WTC11 (cell line): ENCODE measurements at regions not wholly inside any gene's neighbourhood (a gene's known extent, or its start where the extent isn't known, plus 50 kb on each side); places are given as distances from the start of the nearest gene placed in this dataset.

ENCODE experiments used
- ATF2 ChIP-seq: sonication (generic); formaldehyde crosslinking; IDR thresholded peaks from 2 replicates; pipeline ENCODE4 v1.8.1; 2022; ENCODE audit warnings: low read depth, missing genetic modification reagents, borderline replicate concordance
- ETV6 ChIP-seq: sonication (generic); formaldehyde crosslinking; IDR thresholded peaks from 2 replicates; pipeline ENCODE4 v1.8.1; 2022; ENCODE audit warnings: mild to moderate bottlenecking, missing genetic modification reagents
- TCF7 ChIP-seq: sonication (generic); formaldehyde crosslinking; IDR thresholded peaks from 2 replicates; pipeline ENCODE4 v1.8.0; 2022; ENCODE audit warnings: mild to moderate bottlenecking, low read depth, missing genetic modification reagents, moderate library complexity
- TF ChIP-seq, protein P1 (sequence below): fragments of 250-450 bp; sonication (Bioruptor Pico); IDR thresholded peaks from 2 replicates; pipeline ENCODE4 v1.8.0; 2021; ENCODE audit warnings: mild to moderate bottlenecking
- TF ChIP-seq, protein P2 (sequence below): fragments of 200-600 bp; IDR thresholded peaks from 2 replicates; pipeline ENCODE4 v1.8.0; 2022; ENCODE audit warnings: antibody characterized with exemption

DNA sequence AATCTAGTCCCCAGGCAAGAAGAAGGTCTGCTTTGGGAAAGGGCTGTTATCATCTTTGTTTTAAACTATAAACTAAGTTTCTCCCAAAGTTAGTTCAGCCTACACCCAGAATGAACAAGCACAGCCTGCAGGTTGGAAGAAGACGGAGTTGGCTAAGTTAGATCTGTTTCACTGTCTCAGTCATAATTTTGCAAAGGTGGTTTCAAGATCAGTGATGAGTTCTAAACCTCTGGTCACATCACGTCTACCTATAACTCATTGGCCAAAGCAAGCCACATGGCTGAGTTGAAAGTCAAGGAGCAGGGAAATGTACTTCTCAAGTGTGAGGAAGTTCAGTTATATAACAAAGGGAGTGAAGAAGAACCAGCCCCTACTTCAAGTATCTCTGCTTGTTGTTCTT lies 50.5 kb upstream of the ECI2 start:
- TF ChIP-seq TCF7 (CRISPR knock-in tag) (no peak), ETV6 (CRISPR knock-in tag) (no peak), ATF2 (CRISPR knock-in tag) (no peak)
- TF ChIP-seq, protein P1, sequence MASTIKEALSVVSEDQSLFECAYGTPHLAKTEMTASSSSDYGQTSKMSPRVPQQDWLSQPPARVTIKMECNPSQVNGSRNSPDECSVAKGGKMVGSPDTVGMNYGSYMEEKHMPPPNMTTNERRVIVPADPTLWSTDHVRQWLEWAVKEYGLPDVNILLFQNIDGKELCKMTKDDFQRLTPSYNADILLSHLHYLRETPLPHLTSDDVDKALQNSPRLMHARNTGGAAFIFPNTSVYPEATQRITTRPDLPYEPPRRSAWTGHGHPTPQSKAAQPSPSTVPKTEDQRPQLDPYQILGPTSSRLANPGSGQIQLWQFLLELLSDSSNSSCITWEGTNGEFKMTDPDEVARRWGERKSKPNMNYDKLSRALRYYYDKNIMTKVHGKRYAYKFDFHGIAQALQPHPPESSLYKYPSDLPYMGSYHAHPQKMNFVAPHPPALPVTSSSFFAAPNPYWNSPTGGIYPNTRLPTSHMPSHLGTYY (CRISPR knock-in tag) = no peak
- TF ChIP-seq, protein P2, sequence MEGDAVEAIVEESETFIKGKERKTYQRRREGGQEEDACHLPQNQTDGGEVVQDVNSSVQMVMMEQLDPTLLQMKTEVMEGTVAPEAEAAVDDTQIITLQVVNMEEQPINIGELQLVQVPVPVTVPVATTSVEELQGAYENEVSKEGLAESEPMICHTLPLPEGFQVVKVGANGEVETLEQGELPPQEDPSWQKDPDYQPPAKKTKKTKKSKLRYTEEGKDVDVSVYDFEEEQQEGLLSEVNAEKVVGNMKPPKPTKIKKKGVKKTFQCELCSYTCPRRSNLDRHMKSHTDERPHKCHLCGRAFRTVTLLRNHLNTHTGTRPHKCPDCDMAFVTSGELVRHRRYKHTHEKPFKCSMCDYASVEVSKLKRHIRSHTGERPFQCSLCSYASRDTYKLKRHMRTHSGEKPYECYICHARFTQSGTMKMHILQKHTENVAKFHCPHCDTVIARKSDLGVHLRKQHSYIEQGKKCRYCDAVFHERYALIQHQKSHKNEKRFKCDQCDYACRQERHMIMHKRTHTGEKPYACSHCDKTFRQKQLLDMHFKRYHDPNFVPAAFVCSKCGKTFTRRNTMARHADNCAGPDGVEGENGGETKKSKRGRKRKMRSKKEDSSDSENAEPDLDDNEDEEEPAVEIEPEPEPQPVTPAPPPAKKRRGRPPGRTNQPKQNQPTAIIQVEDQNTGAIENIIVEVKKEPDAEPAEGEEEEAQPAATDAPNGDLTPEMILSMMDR = no peak
